Right lobe of liver (tissue), 6 donors: ENCODE measurements at regions not wholly inside any gene's neighbourhood (a gene's known extent, or its start where the extent isn't known, plus 50 kb on each side); places are given as distances from the start of the nearest gene placed in this dataset.

Experiments used
- ATAC-seq, 4 donors: fragments of 200-7000 bp; cut with Tn5 transposase; one replicate each; pipeline ENCODE4 v1.9.1; 2020; ENCODE audit warnings: mild to moderate bottlenecking in 4 of 4, moderate library complexity in 4 of 4
- DNase-seq, 3 donors: peaks; one replicate each; pipeline ENCODE4 v3.0.0-alpha.2; 2020
- H3K27ac ChIP-seq, 3 donors: fragments of 200-600 bp; one replicate each; pipeline ENCODE4 v1.8.0; 2022
- H3K27me3 ChIP-seq, 2 donors: fragments of 200-600 bp; one replicate each; pipeline ENCODE4 v1.8.0; 2022
- H3K36me3 ChIP-seq, 4 donors: fragments of 200-600 bp; sonication (generic) in 1 of 4; one replicate each; pipeline versions ENCODE4 v1.5.1 to v1.8.0; 2017 to 2022; ENCODE audit warnings: control low read depth in 1 of 4
- H3K4me1 ChIP-seq, 4 donors: fragments of 200-600 bp; sonication (generic) in 1 of 4; one replicate each; pipeline versions ENCODE4 v1.5.1 to v1.8.0; 2017 to 2022; ENCODE audit warnings: control low read depth in 1 of 4
- H3K4me3 ChIP-seq, 3 donors: fragments of 200-600 bp; one replicate each; pipeline ENCODE4 v1.8.0; 2022
- H3K9me3 ChIP-seq, 4 donors: fragments of 200-600 bp; sonication (generic) in 1 of 4; one replicate each; pipeline versions ENCODE4 v1.5.1 to v1.8.0; 2017 to 2022; ENCODE audit warnings: control low read depth in 1 of 4
- POLR2A ChIP-seq: fragments of 450-650 bp; IDR thresholded peaks from one replicate; pipeline ENCODE4 v1.6.1; 2017; ENCODE audit warnings: antibody characterized with exemption, mild to moderate bottlenecking
- WGBS: methylation state at CpG from one replicate; pipeline ENCODE4 v1.1.6; 2018; ENCODE audit warnings: low coverage, low lambda C conversion rate; ENCODE audit not compliant: insufficient coverage; ENCODE audit errors: missing lambda C conversion rate; 5-methylcytosine and 5-hydroxymethylcytosine counted together
- intact Hi-C, 2 donors: fragments of 100-400 bp; cut with DNase I; formaldehyde crosslinking; loops; one replicate each; pipeline versions ENCODE4 v1.11.2 to v1.14.1; 2022
- TF ChIP-seq, protein P1 (sequence below), 4 donors: fragments of 200-600 bp in 3 of 4; fragments of 450-650 bp in 1 of 4; IDR thresholded peaks; one replicate each; pipeline versions ENCODE4 v1.5.1 to v1.8.0; 2016 to 2022; ENCODE audit warnings: antibody characterized with exemption in 4 of 4, mild to moderate bottlenecking in 2 of 4
- donor health status: DM: no; HTN: yes; CAD: no.
- donor health status: DM: no; HTN: no; CAD: no.
- donor health status: DM: no; HTN: no; CAD: no.
- donor health status: DM: no; HTN: yes; CAD: no.
- donor health status: DM: no; HTN: yes; CAD: no.

DNA sequence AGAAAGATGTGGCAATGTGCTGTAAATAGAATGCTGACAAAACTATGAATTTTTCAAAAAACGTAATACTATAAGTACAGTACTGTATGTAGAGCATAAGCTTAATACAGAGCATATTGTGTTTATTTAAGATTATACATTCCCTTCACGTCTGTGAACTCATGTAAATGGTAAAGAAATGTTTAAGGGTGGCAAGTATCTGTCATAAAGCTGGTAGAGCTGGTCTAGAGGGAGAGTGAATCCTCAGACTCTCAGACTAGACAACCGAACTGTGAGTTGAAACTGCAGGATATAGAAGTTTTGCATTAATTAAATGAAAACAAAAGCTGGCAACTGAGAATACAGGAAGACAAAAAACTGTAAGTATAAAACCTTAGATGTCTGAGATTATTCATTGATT is 87.3 kb upstream of the ANXA1 start:
- Histone ChIP-seq H3K27ac (no peak overlapping the region), H3K9me3 (no peaks in the 10 kb centered on the region)
- WGBS: 56% methylated on average over 3 of the region's 3 CpGs

DNA sequence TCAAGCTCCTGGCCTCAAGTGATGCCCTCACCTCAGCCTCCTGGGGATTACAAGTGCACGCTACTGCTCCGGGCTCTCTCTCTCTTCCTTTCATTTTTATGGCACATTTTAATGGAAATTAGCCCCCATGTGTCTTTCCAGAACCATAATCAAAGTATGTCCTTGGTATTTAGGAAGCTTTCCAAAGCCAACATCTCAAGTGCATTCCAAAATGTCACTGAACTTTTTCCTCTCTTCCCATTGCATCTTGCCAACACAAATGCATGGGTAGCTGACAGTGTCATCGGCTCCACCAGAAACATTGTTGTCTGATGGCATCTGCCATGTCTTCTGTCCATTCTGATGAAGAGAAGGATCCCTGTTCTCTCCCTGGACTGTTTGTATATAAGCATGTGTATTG is 90.5 kb upstream of the ANXA1 start:
- no peak overlapping the region for H3K27ac ChIP-seq
- no peak overlapping the region for H3K4me3 ChIP-seq
- H3K36me3 ChIP-seq: no peaks in the 10 kb centered on the region
- no peak for ATAC-seq
- intact Hi-C loops: no loop called here
- TF ChIP-seq, protein P1, sequence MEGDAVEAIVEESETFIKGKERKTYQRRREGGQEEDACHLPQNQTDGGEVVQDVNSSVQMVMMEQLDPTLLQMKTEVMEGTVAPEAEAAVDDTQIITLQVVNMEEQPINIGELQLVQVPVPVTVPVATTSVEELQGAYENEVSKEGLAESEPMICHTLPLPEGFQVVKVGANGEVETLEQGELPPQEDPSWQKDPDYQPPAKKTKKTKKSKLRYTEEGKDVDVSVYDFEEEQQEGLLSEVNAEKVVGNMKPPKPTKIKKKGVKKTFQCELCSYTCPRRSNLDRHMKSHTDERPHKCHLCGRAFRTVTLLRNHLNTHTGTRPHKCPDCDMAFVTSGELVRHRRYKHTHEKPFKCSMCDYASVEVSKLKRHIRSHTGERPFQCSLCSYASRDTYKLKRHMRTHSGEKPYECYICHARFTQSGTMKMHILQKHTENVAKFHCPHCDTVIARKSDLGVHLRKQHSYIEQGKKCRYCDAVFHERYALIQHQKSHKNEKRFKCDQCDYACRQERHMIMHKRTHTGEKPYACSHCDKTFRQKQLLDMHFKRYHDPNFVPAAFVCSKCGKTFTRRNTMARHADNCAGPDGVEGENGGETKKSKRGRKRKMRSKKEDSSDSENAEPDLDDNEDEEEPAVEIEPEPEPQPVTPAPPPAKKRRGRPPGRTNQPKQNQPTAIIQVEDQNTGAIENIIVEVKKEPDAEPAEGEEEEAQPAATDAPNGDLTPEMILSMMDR (IDR thresholded peaks at IDR 0.05): no peak
- TF ChIP-seq POLR2A: no peak
- 59% methylated on average over 3 of the region's 3 CpGs for WGBS
- no peaks in the 10 kb centered on the region for H3K4me1 ChIP-seq
- no peaks in the 10 kb centered on the region for H3K9me3 ChIP-seq
- no peaks in the 10 kb centered on the region for H3K27me3 ChIP-seq
- DNase-seq: no peak

More for the DNA sequence above, 87.3 kb upstream of the ANXA1 start:
- Histone ChIP-seq H3K27me3 (no peaks in the 10 kb centered on the region), H3K4me3 (no peak overlapping the region), H3K4me1 (no peaks in the 10 kb centered on the region), H3K36me3 (no peaks in the 10 kb centered on the region)
- DNase-seq (no peak), ATAC-seq (no peak)
- no peak for TF ChIP-seq POLR2A
- TF ChIP-seq, protein P1 (IDR thresholded peaks at IDR 0.05): no peak
- intact Hi-C loops: no loop called here

- Histone ChIP-seq H3K4me1 (peaks cover 0 to under 1% (median 0%) of the 10 kb centered on the region in 4 donors), H3K9me3 (no peaks in the 10 kb centered on the region), H3K4me3 (no peak overlapping the region), H3K36me3 (no peaks in the 10 kb centered on the region), H3K27me3 (no peaks in the 10 kb centered on the region), H3K27ac (no peak overlapping the region)
- 78% methylated on average over 2 of the region's 2 CpGs for WGBS
- ATAC-seq (no peak), DNase-seq (no peak)
- intact Hi-C loops: no loop called here
- TF ChIP-seq, protein P1 (IDR thresholded peaks at IDR 0.05): no peak
- no peak for TF ChIP-seq POLR2A
Measured at GRCh38 chr9:73059247-73059646, 92.4 kb upstream of the ANXA1 start.

DNA sequence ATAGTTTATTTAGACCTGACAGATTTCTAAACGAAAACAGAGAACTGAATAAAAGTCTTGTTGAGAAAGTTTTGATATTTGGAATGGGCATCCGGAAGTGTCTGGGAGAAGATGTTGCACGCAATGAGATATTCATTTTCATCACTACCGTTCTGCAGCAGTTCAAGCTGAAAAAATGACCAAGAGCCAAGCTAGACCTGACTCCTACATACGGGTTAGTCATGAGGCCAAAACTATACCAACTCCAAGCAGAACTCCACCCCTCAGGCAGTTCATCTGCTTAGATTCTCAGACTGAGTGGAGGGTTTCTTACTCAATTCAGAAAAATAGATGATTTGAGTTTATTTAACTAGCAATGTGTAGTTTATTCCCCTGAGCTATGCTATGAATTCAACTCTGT is 95.4 kb upstream of the ANXA1 start:
- WGBS: 88% methylated on average over 5 of the region's 5 CpGs
- no peak overlapping the region for H3K27ac ChIP-seq
- TF ChIP-seq, protein P1 (IDR thresholded peaks at IDR 0.05): no peak
- TF ChIP-seq POLR2A: no peak
- H3K4me1 ChIP-seq: peaks cover 0 to 23% (median 6%) of the 10 kb centered on the region in 4 donors
- no peaks in the 10 kb centered on the region for H3K36me3 ChIP-seq
- no peak for ATAC-seq
- no peaks in the 10 kb centered on the region for H3K9me3 ChIP-seq
- DNase-seq: no peak
- H3K4me3 ChIP-seq: no peak overlapping the region
- intact Hi-C loops: no loop called here
- H3K27me3 ChIP-seq: no peaks in the 10 kb centered on the region

DNA sequence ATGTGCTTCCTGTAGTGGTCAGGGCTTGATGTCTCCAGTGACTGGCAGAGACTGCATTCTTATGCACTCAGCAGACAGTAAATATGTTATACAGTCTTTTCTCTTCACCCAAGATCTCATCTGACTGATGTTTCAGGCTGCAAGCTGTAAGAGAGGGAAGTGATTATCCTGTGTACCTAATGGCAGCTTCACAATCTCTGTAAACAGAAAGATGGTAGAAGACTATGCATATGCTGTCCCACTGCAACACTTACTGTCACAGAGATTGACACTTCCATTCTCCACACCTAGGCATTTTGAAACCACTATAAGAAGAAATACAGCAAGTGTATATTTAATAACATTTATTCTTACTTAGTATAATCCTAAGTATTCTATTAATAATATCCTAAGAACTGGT is 97.6 kb upstream of the ANXA1 start:
- intact Hi-C loops: no loop called here
- Histone ChIP-seq H3K4me3 (no peak overlapping the region), H3K9me3 (no peaks in the 10 kb centered on the region), H3K27me3 (no peaks in the 10 kb centered on the region), H3K4me1 (peaks cover 0 to 30% (median 12%) of the 10 kb centered on the region in 4 donors), H3K36me3 (no peaks in the 10 kb centered on the region), H3K27ac (peak overlapping the region in 1 of 3 donors; percentile 38)
- ATAC-seq (no peak), DNase-seq (no peak)
- TF ChIP-seq POLR2A: no peak
- TF ChIP-seq, protein P1 (IDR thresholded peaks at IDR 0.05): no peak
